ENCODE measurements at regions not wholly inside any gene's neighbourhood (a gene's known extent, or its start where the extent isn't known, plus 50 kb on each side); places are given as distances from the start of the nearest gene placed in this dataset.

DNA sequence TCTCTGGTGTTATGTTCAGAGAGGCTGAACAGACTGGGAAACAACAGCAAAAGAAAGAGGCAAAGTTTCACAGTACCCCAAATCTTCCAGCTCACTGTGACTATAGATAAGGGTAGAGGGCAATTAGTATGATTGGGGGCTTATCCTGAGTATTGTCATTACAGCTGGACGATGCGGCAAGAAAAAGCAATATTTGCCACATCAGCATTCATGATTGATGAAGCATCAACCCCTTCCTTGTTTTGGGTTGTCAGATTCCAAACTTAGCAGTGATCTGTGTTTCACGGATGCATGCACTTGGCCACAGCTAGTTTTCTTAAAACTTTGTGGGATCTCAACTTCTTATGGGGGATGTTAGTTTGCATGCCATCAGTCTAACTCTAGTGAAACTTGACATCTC lies 348.8 kb upstream of the SLITRK5 start:
- no peak for TF ChIP-seq GATA3 (IDR thresholded peaks at IDR 0.05; ENCODE audit: low read depth, low read length)
- no peak for TF ChIP-seq GATA2 (IDR thresholded peaks at IDR 0.05; ENCODE audit: low read depth, low read length)
